H1 (cell line): ENCODE measurements at regions not wholly inside any gene's neighbourhood (a gene's known extent, or its start where the extent isn't known, plus 50 kb on each side); places are given as distances from the start of the nearest gene placed in this dataset.

Experiments used
- ASH2L ChIP-seq: fragments of 200-600, 300-600 bp; sonication (generic); IDR thresholded peaks from one replicate; pipeline ENCODE4 v1.7.1; 2017; ENCODE audit warnings: low read length
- CTCF ChIP-seq, 3 experiments: IDR thresholded peaks; 1 replicate in 2 of 3; 2 replicates in 1 of 3; pipeline versions ENCODE4 v1.5.1 to v1.6.1; 2011; ENCODE audit warnings: low read length in 3 of 3, mild to moderate bottlenecking in 3 of 3, inconsistent platforms in 2 of 3, low read depth in 1 of 3, moderate library complexity in 1 of 3; ENCODE audit not compliant: insufficient read depth in 1 of 3; ENCODE audit errors: control extremely low read depth in 1 of 3
- EZH2 ChIP-seq: fragments of 200-600 bp; sonication (generic); IDR thresholded peaks from 2 replicates; pipeline ENCODE4 v1.7.1; 2012; ENCODE audit warnings: low read depth, mild to moderate bottlenecking, moderate library complexity, low read length, inconsistent platforms; ENCODE audit not compliant: severe bottlenecking
- GABPA ChIP-seq: IDR thresholded peaks from 2 replicates; pipeline ENCODE4 v1.6.1; 2011; ENCODE audit warnings: mild to moderate bottlenecking, low read length, moderate library complexity, borderline replicate concordance; ENCODE audit not compliant: insufficient read depth
- HDAC2 ChIP-seq, 2 experiments: fragments of 300-600 bp in 1 of 2; sonication (generic) in 1 of 2; IDR thresholded peaks; 2 replicates each; pipeline ENCODE4 v1.6.1; 2011 to 2012; ENCODE audit warnings: low read depth in 2 of 2, low read length in 2 of 2, mild to moderate bottlenecking in 2 of 2, moderate library complexity in 2 of 2, borderline replicate concordance in 1 of 2, inconsistent platforms in 1 of 2
- POLR2A ChIP-seq, 2 experiments: IDR thresholded peaks; 1 replicate in 1 of 2; 2 replicates in 1 of 2; pipeline ENCODE4 v1.6.1; 2011; ENCODE audit warnings: low read depth in 2 of 2, low read length in 2 of 2, mild to moderate bottlenecking in 2 of 2; ENCODE audit errors: control extremely low read depth in 1 of 2
- RFX5 ChIP-seq: IDR thresholded peaks from 2 replicates; pipeline ENCODE4 v1.6.1; 2011; ENCODE audit warnings: low read depth, low read length, improper control_type of control experiment, borderline replicate concordance
- USF2 ChIP-seq: IDR thresholded peaks from 2 replicates; pipeline ENCODE4 v1.6.1; 2011; ENCODE audit warnings: low read length, improper control_type of control experiment
- ZNF274 ChIP-seq: IDR thresholded peaks from 2 replicates; pipeline ENCODE4 v1.7.0; 2012; ENCODE audit warnings: low read length, borderline replicate concordance; ENCODE audit errors: extremely low read depth
- TF ChIP-seq, protein P1 (sequence below): fragments of 300-600 bp; sonication (generic); IDR thresholded peaks from 2 replicates; pipeline ENCODE4 v1.7.1; 2012; ENCODE audit warnings: low read length, moderate library complexity, mild to moderate bottlenecking, inconsistent platforms; ENCODE audit not compliant: insufficient replicate concordance

DNA sequence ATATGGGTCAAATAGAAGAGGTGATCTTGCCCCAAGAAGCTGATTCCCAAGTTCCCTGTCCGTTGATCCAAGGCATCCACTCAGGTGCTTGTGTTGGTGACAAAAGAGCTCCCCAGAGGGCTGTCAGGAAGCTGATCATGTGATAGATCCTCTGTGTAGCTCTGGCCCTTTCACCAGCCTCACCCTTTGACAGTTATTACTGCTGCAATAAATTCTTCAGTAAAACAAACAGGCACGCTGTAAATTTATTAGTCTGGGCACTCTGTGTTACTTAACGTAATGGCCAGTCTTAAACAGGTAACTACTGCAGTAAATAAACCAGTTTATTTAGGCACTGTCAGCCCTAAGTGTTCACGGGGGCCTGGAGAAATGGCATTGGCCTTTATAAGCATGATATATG, 473.9 kb downstream of the BCL11B start:
- TF ChIP-seq CTCF (IDR thresholded peaks at IDR 0.05; ENCODE audit: control extremely low read depth in 1 of 3, insufficient read depth in 1 of 3, low read depth in 1 of 3, low read length in 3 of 3) (no peak), RFX5 (no peak), POLR2A (IDR thresholded peaks at IDR 0.05; ENCODE audit: control extremely low read depth in 1 of 2, low read depth in 2 of 2, low read length in 2 of 2) (no peak), EZH2 (no peak), ASH2L (no peak), HDAC2 (IDR thresholded peaks at IDR 0.05; ENCODE audit: borderline replicate concordance in 1 of 2, low read depth in 2 of 2, low read length in 2 of 2) (no peak), GABPA (no peak), ZNF274 (no peak), USF2 (no peak)
- TF ChIP-seq, protein P1, sequence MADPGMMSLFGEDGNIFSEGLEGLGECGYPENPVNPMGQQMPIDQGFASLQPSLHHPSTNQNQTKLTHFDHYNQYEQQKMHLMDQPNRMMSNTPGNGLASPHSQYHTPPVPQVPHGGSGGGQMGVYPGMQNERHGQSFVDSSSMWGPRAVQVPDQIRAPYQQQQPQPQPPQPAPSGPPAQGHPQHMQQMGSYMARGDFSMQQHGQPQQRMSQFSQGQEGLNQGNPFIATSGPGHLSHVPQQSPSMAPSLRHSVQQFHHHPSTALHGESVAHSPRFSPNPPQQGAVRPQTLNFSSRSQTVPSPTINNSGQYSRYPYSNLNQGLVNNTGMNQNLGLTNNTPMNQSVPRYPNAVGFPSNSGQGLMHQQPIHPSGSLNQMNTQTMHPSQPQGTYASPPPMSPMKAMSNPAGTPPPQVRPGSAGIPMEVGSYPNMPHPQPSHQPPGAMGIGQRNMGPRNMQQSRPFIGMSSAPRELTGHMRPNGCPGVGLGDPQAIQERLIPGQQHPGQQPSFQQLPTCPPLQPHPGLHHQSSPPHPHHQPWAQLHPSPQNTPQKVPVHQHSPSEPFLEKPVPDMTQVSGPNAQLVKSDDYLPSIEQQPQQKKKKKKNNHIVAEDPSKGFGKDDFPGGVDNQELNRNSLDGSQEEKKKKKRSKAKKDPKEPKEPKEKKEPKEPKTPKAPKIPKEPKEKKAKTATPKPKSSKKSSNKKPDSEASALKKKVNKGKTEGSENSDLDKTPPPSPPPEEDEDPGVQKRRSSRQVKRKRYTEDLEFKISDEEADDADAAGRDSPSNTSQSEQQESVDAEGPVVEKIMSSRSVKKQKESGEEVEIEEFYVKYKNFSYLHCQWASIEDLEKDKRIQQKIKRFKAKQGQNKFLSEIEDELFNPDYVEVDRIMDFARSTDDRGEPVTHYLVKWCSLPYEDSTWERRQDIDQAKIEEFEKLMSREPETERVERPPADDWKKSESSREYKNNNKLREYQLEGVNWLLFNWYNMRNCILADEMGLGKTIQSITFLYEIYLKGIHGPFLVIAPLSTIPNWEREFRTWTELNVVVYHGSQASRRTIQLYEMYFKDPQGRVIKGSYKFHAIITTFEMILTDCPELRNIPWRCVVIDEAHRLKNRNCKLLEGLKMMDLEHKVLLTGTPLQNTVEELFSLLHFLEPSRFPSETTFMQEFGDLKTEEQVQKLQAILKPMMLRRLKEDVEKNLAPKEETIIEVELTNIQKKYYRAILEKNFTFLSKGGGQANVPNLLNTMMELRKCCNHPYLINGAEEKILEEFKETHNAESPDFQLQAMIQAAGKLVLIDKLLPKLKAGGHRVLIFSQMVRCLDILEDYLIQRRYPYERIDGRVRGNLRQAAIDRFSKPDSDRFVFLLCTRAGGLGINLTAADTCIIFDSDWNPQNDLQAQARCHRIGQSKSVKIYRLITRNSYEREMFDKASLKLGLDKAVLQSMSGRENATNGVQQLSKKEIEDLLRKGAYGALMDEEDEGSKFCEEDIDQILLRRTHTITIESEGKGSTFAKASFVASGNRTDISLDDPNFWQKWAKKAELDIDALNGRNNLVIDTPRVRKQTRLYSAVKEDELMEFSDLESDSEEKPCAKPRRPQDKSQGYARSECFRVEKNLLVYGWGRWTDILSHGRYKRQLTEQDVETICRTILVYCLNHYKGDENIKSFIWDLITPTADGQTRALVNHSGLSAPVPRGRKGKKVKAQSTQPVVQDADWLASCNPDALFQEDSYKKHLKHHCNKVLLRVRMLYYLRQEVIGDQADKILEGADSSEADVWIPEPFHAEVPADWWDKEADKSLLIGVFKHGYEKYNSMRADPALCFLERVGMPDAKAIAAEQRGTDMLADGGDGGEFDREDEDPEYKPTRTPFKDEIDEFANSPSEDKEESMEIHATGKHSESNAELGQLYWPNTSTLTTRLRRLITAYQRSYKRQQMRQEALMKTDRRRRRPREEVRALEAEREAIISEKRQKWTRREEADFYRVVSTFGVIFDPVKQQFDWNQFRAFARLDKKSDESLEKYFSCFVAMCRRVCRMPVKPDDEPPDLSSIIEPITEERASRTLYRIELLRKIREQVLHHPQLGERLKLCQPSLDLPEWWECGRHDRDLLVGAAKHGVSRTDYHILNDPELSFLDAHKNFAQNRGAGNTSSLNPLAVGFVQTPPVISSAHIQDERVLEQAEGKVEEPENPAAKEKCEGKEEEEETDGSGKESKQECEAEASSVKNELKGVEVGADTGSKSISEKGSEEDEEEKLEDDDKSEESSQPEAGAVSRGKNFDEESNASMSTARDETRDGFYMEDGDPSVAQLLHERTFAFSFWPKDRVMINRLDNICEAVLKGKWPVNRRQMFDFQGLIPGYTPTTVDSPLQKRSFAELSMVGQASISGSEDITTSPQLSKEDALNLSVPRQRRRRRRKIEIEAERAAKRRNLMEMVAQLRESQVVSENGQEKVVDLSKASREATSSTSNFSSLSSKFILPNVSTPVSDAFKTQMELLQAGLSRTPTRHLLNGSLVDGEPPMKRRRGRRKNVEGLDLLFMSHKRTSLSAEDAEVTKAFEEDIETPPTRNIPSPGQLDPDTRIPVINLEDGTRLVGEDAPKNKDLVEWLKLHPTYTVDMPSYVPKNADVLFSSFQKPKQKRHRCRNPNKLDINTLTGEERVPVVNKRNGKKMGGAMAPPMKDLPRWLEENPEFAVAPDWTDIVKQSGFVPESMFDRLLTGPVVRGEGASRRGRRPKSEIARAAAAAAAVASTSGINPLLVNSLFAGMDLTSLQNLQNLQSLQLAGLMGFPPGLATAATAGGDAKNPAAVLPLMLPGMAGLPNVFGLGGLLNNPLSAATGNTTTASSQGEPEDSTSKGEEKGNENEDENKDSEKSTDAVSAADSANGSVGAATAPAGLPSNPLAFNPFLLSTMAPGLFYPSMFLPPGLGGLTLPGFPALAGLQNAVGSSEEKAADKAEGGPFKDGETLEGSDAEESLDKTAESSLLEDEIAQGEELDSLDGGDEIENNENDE: no peak
